ENCODE measurements at regions not wholly inside any gene's neighbourhood (a gene's known extent, or its start where the extent isn't known, plus 50 kb on each side); places are given as distances from the start of the nearest gene placed in this dataset.

- no peak overlapping the region for H3K9ac ChIP-seq (ENCODE audit: low read length)
- H3K79me2 ChIP-seq (ENCODE audit: insufficient read depth, low read length): no peaks in the 10 kb centered on the region
- H3K4me2 ChIP-seq (ENCODE audit: low read length): no peak overlapping the region
- H3K9me2 ChIP-seq (ENCODE audit: low read depth, low read length): no peaks in the 10 kb centered on the region
- no peaks in the 10 kb centered on the region for H3K27me3 ChIP-seq (ENCODE audit: insufficient read depth, low read length)
- TF ChIP-seq EZH2 (IDR thresholded peaks at IDR 0.05; ENCODE audit: borderline replicate concordance, low read length) (no peak), CTCF (IDR thresholded peaks at IDR 0.05; ENCODE audit: low read length) (no peak)
- no peak overlapping the region for H2AFZ ChIP-seq (ENCODE audit: low read length)
- no peak overlapping the region for H3K4me3 ChIP-seq (ENCODE audit: low read depth, low read length, poor library complexity, severe bottlenecking)
- no peak overlapping the region for H3K27ac ChIP-seq (ENCODE audit: low read depth, low read length, poor library complexity, severe bottlenecking)
- no peaks in the 10 kb centered on the region for H3K36me3 ChIP-seq (ENCODE audit: insufficient read depth, low read length)
- no peaks in the 10 kb centered on the region for H3K9me3 ChIP-seq (ENCODE audit: low read length)
- H3K4me1 ChIP-seq (ENCODE audit: insufficient read depth, low read length, severe bottlenecking): no peaks in the 10 kb centered on the region
- H4K20me1 ChIP-seq (ENCODE audit: insufficient read depth, low read length): no peaks in the 10 kb centered on the region
- H3F3A ChIP-seq (ENCODE audit: insufficient read depth, low read length): no peaks in the 10 kb centered on the region
Observed at GRCh38 chr2:150378686-150379085, 108.8 kb downstream of the RND3 start.

GRCh38 chr2:150376553-150377335, 110.7 kb downstream of the RND3 start:
- Histone ChIP-seq H3K9ac (ENCODE audit: low read length) (no peak overlapping the region), H3K9me3 (ENCODE audit: low read length) (no peaks in the 10 kb centered on the region), H3K27ac (ENCODE audit: low read depth, low read length, poor library complexity, severe bottlenecking) (no peak overlapping the region), H3F3A (ENCODE audit: insufficient read depth, low read length) (no peaks in the 10 kb centered on the region), H3K4me3 (ENCODE audit: low read depth, low read length, poor library complexity, severe bottlenecking) (no peak overlapping the region), H3K27me3 (ENCODE audit: insufficient read depth, low read length) (no peaks in the 10 kb centered on the region), H3K79me2 (ENCODE audit: insufficient read depth, low read length) (no peaks in the 10 kb centered on the region), H3K9me2 (ENCODE audit: low read depth, low read length) (no peaks in the 10 kb centered on the region), H3K36me3 (ENCODE audit: insufficient read depth, low read length) (no peaks in the 10 kb centered on the region), H4K20me1 (ENCODE audit: insufficient read depth, low read length) (no peaks in the 10 kb centered on the region), H3K4me1 (ENCODE audit: insufficient read depth, low read length, severe bottlenecking) (no peaks in the 10 kb centered on the region), H3K4me2 (ENCODE audit: low read length) (no peak overlapping the region), H2AFZ (ENCODE audit: low read length) (no peak overlapping the region)
- no peak for TF ChIP-seq EZH2 (IDR thresholded peaks at IDR 0.05; ENCODE audit: borderline replicate concordance, low read length)
- TF ChIP-seq CTCF (IDR thresholded peaks at IDR 0.05; ENCODE audit: low read length): no peak

GRCh38 chr2:150375333-150375732, 112.1 kb downstream of the RND3 start:
- H3K36me3 ChIP-seq (ENCODE audit: insufficient read depth, low read length): no peaks in the 10 kb centered on the region
- no peak overlapping the region for H3K27ac ChIP-seq (ENCODE audit: low read depth, low read length, poor library complexity, severe bottlenecking)
- no peaks in the 10 kb centered on the region for H3K27me3 ChIP-seq (ENCODE audit: insufficient read depth, low read length)
- no peak overlapping the region for H2AFZ ChIP-seq (ENCODE audit: low read length)
- H3K4me2 ChIP-seq (ENCODE audit: low read length): no peak overlapping the region
- H3K9ac ChIP-seq (ENCODE audit: low read length): no peak overlapping the region
- TF ChIP-seq EZH2 (IDR thresholded peaks at IDR 0.05; ENCODE audit: borderline replicate concordance, low read length): no peak
- no peak for TF ChIP-seq CTCF (IDR thresholded peaks at IDR 0.05; ENCODE audit: low read length)
- H3K79me2 ChIP-seq (ENCODE audit: insufficient read depth, low read length): no peaks in the 10 kb centered on the region
- H3K4me1 ChIP-seq (ENCODE audit: insufficient read depth, low read length, severe bottlenecking): no peaks in the 10 kb centered on the region
- no peaks in the 10 kb centered on the region for H4K20me1 ChIP-seq (ENCODE audit: insufficient read depth, low read length)
- no peaks in the 10 kb centered on the region for H3K9me3 ChIP-seq (ENCODE audit: low read length)
- no peaks in the 10 kb centered on the region for H3K9me2 ChIP-seq (ENCODE audit: low read depth, low read length)
- H3F3A ChIP-seq (ENCODE audit: insufficient read depth, low read length): no peaks in the 10 kb centered on the region
- H3K4me3 ChIP-seq (ENCODE audit: low read depth, low read length, poor library complexity, severe bottlenecking): no peak overlapping the region
